Mammary epithelial cell (primary cell): ENCODE measurements at regions not wholly inside any gene's neighbourhood (a gene's known extent, or its start where the extent isn't known, plus 50 kb on each side); places are given as distances from the start of the nearest gene placed in this dataset.

Experiments
- EZH2 ChIP-seq: IDR thresholded peaks from 2 replicates; pipeline ENCODE4 v1.6.1; 2012; ENCODE audit warnings: low read length, inconsistent platforms, borderline replicate concordance
- TF ChIP-seq, protein P1 (sequence below), 2 donors: IDR thresholded peaks in 1 of 2; conservative IDR thresholded peaks in 1 of 2; 2 replicates each; pipeline ENCODE4 v1.5.1; 2011 to 2012; ENCODE audit warnings: inconsistent platforms in 2 of 2, low read length in 2 of 2, mild to moderate bottlenecking in 2 of 2, control low read depth in 1 of 2, low read depth in 1 of 2; ENCODE audit not compliant: insufficient read depth in 1 of 2; ENCODE audit errors: extremely low read depth in 1 of 2

DNA sequence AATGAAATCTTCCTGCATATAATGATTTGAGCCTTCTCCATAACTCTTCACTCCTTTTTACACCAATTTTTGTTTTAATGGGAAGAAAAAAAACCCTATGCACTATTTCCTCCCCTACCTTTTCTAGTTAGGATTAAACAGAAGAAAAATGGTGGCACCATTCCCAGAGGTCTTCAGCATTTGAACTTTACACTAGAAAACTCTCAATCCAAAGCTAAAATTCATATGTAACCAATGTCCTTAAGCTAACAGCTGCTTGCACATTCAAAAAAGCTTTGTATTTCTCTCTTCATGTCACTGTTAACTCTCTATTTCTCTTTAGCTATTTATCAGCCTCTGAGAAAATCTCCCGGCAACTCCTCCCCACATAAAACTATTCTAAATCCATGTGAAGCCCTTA, 90.3 kb upstream of the UBL3 start:
- no peak for TF ChIP-seq EZH2
- TF ChIP-seq, protein P1, sequence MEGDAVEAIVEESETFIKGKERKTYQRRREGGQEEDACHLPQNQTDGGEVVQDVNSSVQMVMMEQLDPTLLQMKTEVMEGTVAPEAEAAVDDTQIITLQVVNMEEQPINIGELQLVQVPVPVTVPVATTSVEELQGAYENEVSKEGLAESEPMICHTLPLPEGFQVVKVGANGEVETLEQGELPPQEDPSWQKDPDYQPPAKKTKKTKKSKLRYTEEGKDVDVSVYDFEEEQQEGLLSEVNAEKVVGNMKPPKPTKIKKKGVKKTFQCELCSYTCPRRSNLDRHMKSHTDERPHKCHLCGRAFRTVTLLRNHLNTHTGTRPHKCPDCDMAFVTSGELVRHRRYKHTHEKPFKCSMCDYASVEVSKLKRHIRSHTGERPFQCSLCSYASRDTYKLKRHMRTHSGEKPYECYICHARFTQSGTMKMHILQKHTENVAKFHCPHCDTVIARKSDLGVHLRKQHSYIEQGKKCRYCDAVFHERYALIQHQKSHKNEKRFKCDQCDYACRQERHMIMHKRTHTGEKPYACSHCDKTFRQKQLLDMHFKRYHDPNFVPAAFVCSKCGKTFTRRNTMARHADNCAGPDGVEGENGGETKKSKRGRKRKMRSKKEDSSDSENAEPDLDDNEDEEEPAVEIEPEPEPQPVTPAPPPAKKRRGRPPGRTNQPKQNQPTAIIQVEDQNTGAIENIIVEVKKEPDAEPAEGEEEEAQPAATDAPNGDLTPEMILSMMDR (conservative IDR thresholded peaks at IDR 0.05 in 1 of 2, IDR thresholded peaks at IDR 0.05 in 1 of 2; ENCODE audit: extremely low read depth in 1 of 2, insufficient read depth in 1 of 2, low read depth in 1 of 2, low read length in 2 of 2) = no peak
